HUES48 (cell line): ENCODE measurements at regions not wholly inside any gene's neighbourhood (a gene's known extent, or its start where the extent isn't known, plus 50 kb on each side); places are given as distances from the start of the nearest gene placed in this dataset.
"Not testable (repeated sequence)": the region's sequence is repeated elsewhere in the genome, so short reads cannot be mapped to it uniquely, and the experiment has no call there.

Experiments used
- H3K27ac ChIP-seq: one replicate; pipeline ENCODE4 v1.7.0; 2013; ENCODE audit warnings: low read depth, low read length, inconsistent platforms
- H3K27me3 ChIP-seq: 2 replicates; pipeline ENCODE4 v1.6.1; 2013; ENCODE audit warnings: mild to moderate bottlenecking, low read length; ENCODE audit not compliant: control insufficient read depth, insufficient read depth
- H3K36me3 ChIP-seq: 2 replicates; pipeline ENCODE4 v1.6.1; 2013; ENCODE audit warnings: low read length; ENCODE audit not compliant: control insufficient read depth, insufficient read depth
- H3K4me1 ChIP-seq: 2 replicates; pipeline ENCODE4 v1.6.1; 2013; ENCODE audit warnings: mild to moderate bottlenecking, low read length; ENCODE audit not compliant: control insufficient read depth, insufficient read depth
- H3K4me3 ChIP-seq: 2 replicates; pipeline ENCODE4 v1.5.1; 2013; ENCODE audit warnings: mild to moderate bottlenecking, low read depth, low read length
- H3K9ac ChIP-seq: 2 replicates; pipeline ENCODE4 v1.6.1; 2013; ENCODE audit warnings: mild to moderate bottlenecking, low read depth, low read length, moderate library complexity
- H3K9me3 ChIP-seq: 2 replicates; pipeline ENCODE4 v1.6.1; 2013; ENCODE audit warnings: low read length; ENCODE audit not compliant: control insufficient read depth, insufficient read depth

DNA sequence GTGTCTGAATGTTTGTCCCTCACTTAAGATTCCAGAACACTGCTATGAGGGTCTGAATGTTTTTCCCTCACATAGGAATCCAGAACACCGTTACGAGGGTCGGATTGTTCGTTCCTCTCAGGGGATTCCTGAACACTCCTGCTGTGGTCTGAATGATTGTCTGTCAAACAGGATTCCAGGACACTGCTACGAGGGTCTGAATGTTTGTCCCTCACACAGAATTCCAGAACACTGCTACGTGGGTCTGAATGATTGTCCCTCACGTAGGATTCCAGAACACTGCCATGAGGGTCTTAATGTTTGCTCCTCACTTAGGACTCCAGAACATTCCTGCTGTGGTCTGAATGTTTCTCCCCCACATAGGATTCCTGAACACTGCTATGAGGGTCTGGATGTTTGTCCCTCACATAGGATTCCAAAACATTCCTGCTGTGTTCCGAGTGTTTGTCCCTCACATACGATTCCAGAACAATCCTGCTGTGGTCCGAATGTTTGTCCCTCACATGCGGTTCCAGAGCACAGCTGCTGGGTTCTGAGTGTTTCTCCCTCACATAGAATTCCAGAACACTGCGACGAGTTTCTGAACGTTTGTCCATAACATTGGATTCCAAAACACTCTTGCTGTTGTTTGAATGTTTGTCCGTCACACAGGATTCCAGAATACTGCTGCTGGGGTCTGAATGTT is 199.5 kb downstream of the FOXD4L6 start:
- no peak overlapping the region for H3K9ac ChIP-seq
- peaks cover 78% of the 10 kb centered on the region for H3K9me3 ChIP-seq
- peaks cover 69% of the 10 kb centered on the region for H3K27me3 ChIP-seq
- H3K4me1 ChIP-seq: no peaks in the 10 kb centered on the region
- no peak overlapping the region for H3K27ac ChIP-seq
- no peak overlapping the region for H3K4me3 ChIP-seq
- no peaks in the 10 kb centered on the region for H3K36me3 ChIP-seq

- H3K4me1 ChIP-seq: no peaks in the 10 kb centered on the region
- H3K4me3 ChIP-seq: no peak overlapping the region
- no peak overlapping the region for H3K9ac ChIP-seq
- H3K36me3 ChIP-seq: no peaks in the 10 kb centered on the region
- no peak overlapping the region for H3K27ac ChIP-seq
- peaks cover 77% of the 10 kb centered on the region for H3K27me3 ChIP-seq
- H3K9me3 ChIP-seq: peaks cover 84% of the 10 kb centered on the region
These were observed 200.4 kb downstream of the FOXD4L6 start for GRCh38 chr9:40927851-40928802.

GRCh38 chr9:40927260-40927631 is 201.2 kb downstream of the FOXD4L6 start:
- H3K27me3 ChIP-seq: peaks cover 85% of the 10 kb centered on the region
- H3K27ac ChIP-seq: no peak overlapping the region
- H3K9ac ChIP-seq: no peak overlapping the region
- H3K4me1 ChIP-seq: no peaks in the 10 kb centered on the region
- H3K36me3 ChIP-seq: no peaks in the 10 kb centered on the region
- peaks cover 91% of the 10 kb centered on the region for H3K9me3 ChIP-seq
- H3K4me3 ChIP-seq: no peak overlapping the region

DNA sequence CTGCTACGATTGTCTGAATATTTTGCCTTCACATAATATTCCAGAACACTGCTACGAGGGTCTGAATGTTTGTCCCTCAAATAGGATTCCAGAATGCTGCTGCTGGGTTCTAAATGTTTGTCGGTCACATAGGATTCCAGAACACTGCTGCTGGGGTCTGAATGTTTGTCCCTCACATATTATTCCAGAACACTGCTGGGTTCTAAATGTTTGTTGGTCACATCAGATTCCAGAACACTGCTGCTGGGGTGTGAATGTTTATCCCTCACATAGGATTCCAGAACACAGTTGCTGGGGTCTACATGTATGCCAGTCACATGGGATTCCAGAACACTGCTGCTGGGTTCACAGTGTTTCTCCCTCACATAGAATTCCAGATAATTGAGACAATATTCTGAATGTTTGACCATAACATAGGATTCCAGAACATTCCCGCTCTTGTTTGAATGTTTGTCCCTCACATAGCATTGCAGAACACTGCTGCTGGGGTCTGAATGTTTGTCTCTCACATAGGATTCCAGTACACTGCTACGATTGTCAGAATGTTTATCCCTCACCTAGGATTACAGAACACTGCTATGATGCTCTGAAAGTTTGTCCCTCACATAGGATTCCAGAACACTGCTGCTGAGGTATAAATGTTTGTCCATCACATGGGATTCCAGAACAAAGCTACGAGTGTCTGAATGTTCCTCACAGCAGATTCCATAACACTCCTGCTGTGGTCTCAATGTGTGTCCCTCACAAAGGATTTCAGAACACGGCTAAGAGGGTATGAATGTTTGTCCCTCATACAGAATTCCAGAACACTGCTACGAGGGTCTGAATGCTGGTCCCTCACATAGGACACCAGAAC is 201.8 kb downstream of the FOXD4L6 start:
- Histone ChIP-seq H3K36me3 (no peaks in the 10 kb centered on the region), H3K4me3 (no peak overlapping the region), H3K27me3 (peaks cover 90% of the 10 kb centered on the region), H3K27ac (no peak overlapping the region), H3K9ac (no peak overlapping the region), H3K9me3 (peaks cover 88% of the 10 kb centered on the region), H3K4me1 (no peaks in the 10 kb centered on the region)

GRCh38 chr9:40925149-40925548 is 203.3 kb downstream of the FOXD4L6 start:
- Histone ChIP-seq H3K9me3 (peaks cover 75% of the 10 kb centered on the region), H3K27ac (no peak overlapping the region), H3K4me3 (no peak overlapping the region), H3K4me1 (no peaks in the 10 kb centered on the region), H3K27me3 (peaks cover 76% of the 10 kb centered on the region), H3K36me3 (no peaks in the 10 kb centered on the region), H3K9ac (no peak overlapping the region)

GRCh38 chr9:40916399-40916783 is 212.1 kb downstream of the FOXD4L6 start:
- H3K4me3 ChIP-seq, H3K4me1 ChIP-seq, H3K36me3 ChIP-seq, H3K9ac ChIP-seq, H3K27ac ChIP-seq: not testable (repeated sequence)
- Histone ChIP-seq H3K27me3 (peaks cover 45% of the 10 kb centered on the region), H3K9me3 (peaks cover 55% of the 10 kb centered on the region)

DNA sequence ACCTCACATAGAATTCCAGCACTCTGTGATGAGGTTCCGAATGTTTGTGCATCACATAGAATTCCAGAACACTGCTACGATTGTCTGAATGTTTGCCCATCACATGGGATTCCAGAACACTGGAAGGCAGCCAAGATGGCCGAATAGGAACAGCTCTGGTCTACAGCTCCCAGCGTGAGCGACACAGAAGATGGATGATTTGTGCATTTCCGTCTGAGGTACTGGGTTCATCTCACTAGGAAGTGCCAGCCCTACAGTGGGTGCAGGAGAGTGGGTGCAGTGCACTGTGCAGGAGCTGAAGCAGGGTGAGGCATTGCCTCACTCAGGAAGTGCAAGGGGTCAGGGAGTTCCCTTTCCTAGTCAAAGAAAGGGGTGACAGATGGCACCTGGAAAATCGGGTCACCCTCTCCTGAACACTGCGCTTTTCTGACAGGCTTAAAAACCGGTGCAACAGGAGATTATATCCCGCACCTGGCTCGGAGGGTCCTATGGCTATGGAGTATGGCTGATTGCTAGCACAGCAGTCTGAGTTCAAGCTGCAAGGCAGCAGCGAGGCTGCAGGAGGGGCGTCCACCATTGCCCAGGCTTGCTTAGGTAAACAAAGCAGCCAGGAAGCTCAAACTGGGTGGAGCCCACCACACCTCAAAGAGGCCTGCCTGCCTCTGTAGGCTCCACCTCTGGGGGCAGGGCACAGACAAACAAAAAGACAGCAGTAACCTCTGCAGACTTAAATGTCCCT is 212.7 kb downstream of the FOXD4L6 start:
- not testable (repeated sequence) for H3K4me3 ChIP-seq, H3K9ac ChIP-seq, H3K4me1 ChIP-seq, H3K36me3 ChIP-seq, H3K27ac ChIP-seq
- peaks cover 60% of the 10 kb centered on the region for H3K9me3 ChIP-seq
- H3K27me3 ChIP-seq: peaks cover 50% of the 10 kb centered on the region

- Histone ChIP-seq H3K27ac (no peak overlapping the region), H3K36me3 (no peaks in the 10 kb centered on the region), H3K9me3 (peaks cover 69% of the 10 kb centered on the region), H3K4me3 (no peak overlapping the region), H3K27me3 (peaks cover 58% of the 10 kb centered on the region), H3K4me1 (no peaks in the 10 kb centered on the region), H3K9ac (no peak overlapping the region)
These were observed 213.5 kb downstream of the FOXD4L6 start for GRCh38 chr9:40914772-40915659.

DNA sequence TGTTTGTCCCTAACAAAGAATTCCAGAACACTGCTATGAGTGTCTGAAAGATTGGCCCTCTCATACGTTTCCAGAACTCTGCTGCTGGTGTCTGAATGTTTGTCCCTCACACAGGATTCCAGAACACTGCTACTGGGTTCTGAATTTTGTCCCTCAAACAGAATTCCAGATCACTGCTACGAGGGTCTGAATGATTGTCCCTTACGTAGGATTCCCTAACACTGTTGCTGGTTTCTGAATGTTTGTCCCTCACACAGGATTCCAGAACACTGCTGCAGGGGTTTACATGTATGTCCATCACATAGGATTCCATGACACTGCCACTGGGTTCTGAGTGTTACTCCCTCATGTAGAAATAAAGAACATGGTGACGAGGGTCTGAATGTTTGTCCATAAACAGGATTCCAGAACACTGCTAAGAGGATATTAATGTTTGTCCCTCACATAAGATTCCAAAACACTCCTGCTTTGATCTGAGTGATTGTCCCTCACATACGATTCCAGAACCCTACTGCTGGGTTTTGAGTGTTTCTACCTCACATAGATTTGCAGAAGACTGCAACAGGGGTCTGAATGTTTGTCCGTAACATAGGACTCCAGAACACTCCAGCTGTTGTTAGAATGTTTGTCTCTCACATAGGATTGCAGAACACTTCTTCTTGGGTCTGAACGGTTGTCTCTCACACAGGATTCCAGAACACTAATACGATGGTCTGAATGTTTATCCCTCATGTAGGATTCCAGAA is 214.4 kb downstream of the FOXD4L6 start:
- no peaks in the 10 kb centered on the region for H3K4me1 ChIP-seq
- no peak overlapping the region for H3K27ac ChIP-seq
- no peaks in the 10 kb centered on the region for H3K36me3 ChIP-seq
- H3K9ac ChIP-seq: no peak overlapping the region
- H3K4me3 ChIP-seq: no peak overlapping the region
- H3K9me3 ChIP-seq: peaks cover 78% of the 10 kb centered on the region
- H3K27me3 ChIP-seq: peaks cover 68% of the 10 kb centered on the region
